LHCN-M2 (cell line): ENCODE measurements at regions not wholly inside any gene's neighbourhood (a gene's known extent, or its start where the extent isn't known, plus 50 kb on each side); places are given as distances from the start of the nearest gene placed in this dataset.

ENCODE experiments used
- DNase-seq: peaks from one replicate; pipeline ENCODE4 v3.0.0-alpha.2; 2012; ENCODE audit warnings: low read depth

- DNase-seq: no peak
Measured at GRCh38 chr9:10674586-10674985, 61.8 kb upstream of the PTPRD start.

GRCh38 chr9:10678010-10678409 is 65.2 kb upstream of the PTPRD start:
- DNase-seq: no peak

- DNase-seq: no peak
Measured at GRCh38 chr9:10678790-10679189, 66.0 kb upstream of the PTPRD start.

- DNase-seq: no peak
Measured at GRCh38 chr9:10686943-10687342, 74.1 kb upstream of the PTPRD start.

- DNase-seq: no peak
Measured at GRCh38 chr9:10690546-10690945, 77.7 kb upstream of the PTPRD start.

- no peak for DNase-seq
Measured at GRCh38 chr9:10697044-10697443, 84.2 kb upstream of the PTPRD start.

GRCh38 chr9:10700291-10700690 is 87.5 kb upstream of the PTPRD start:
- no peak for DNase-seq

- DNase-seq: no peak
Measured at GRCh38 chr9:10700915-10701314, 88.1 kb upstream of the PTPRD start.

GRCh38 chr9:10701906-10702305 is 89.1 kb upstream of the PTPRD start:
- DNase-seq: no peak

- no peak for DNase-seq
Measured at GRCh38 chr9:10703139-10703538, 90.3 kb upstream of the PTPRD start.

- DNase-seq: no peak
Measured at GRCh38 chr9:10704720-10705119, 91.9 kb upstream of the PTPRD start.

- DNase-seq: no peak
Measured at GRCh38 chr9:10705383-10705782, 92.6 kb upstream of the PTPRD start.

- DNase-seq: no peak
Measured at GRCh38 chr9:10706788-10707187, 94.0 kb upstream of the PTPRD start.

- no peak for DNase-seq
Measured at GRCh38 chr9:10721301-10721700, 108.5 kb upstream of the PTPRD start.

- no peak for DNase-seq
Measured at GRCh38 chr9:10729213-10729612, 116.4 kb upstream of the PTPRD start.

GRCh38 chr9:10744669-10745068 is 131.9 kb upstream of the PTPRD start:
- no peak for DNase-seq

GRCh38 chr9:10753474-10753873 is 140.7 kb upstream of the PTPRD start:
- no peak for DNase-seq

- DNase-seq: no peak
Measured at GRCh38 chr9:10764481-10764880, 151.7 kb upstream of the PTPRD start.

- no peak for DNase-seq
Measured at GRCh38 chr9:10773136-10773535, 160.3 kb upstream of the PTPRD start.

GRCh38 chr9:10774051-10774450 is 161.2 kb upstream of the PTPRD start:
- DNase-seq: no peak

- DNase-seq: no peak
Measured at GRCh38 chr9:10785255-10785654, 172.5 kb upstream of the PTPRD start.

GRCh38 chr9:10793306-10793705 is 180.5 kb upstream of the PTPRD start:
- no peak for DNase-seq

- no peak for DNase-seq
Measured at GRCh38 chr9:10804486-10804885, 191.7 kb upstream of the PTPRD start.

GRCh38 chr9:10806868-10807267 is 194.1 kb upstream of the PTPRD start:
- no peak for DNase-seq

- no peak for DNase-seq
Measured at GRCh38 chr9:10818206-10818605, 205.4 kb upstream of the PTPRD start.
